CD4-positive, alpha-beta T cell treated with Interleukin-17A for 1 hour (primary cell): ENCODE measurements at regions not wholly inside any gene's neighbourhood (a gene's known extent, or its start where the extent isn't known, plus 50 kb on each side); places are given as distances from the start of the nearest gene placed in this dataset.
"Not testable (repeated sequence)": the region's sequence is repeated elsewhere in the genome, so short reads cannot be mapped to it uniquely, and the experiment has no call there.

Experiments
- DNase-seq: peaks from one replicate; pipeline ENCODE4 v3.0.0-alpha.2; 2020

DNA sequence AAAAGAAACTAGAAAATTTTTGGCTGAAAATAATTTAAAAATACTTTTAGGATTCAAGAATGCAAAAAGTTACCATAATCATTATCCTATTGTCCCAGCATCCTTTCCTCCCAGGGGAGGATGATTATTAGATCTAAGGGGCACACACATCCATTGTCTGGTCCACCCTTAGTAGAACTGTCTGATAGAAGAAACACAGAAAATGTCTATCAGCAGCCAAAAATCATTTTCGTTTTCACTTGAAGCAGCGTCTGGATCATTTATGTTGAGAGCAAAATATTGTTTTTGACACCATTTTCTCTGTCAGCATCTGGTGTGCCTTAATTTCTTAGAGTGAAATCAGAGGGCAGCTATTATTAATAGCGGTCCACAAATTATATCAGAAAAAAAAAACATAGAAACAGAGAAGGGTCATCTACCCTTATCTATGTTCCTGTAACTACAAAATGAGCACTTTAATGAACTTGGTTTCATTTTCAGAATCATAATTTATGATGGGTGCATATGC lies 446.3 kb downstream of the TRAM1L1 start:
- no peak for DNase-seq

- DNase-seq = no peak
Observed at GRCh38 chr4:116638592-116638991, 446.8 kb downstream of the TRAM1L1 start.

DNA sequence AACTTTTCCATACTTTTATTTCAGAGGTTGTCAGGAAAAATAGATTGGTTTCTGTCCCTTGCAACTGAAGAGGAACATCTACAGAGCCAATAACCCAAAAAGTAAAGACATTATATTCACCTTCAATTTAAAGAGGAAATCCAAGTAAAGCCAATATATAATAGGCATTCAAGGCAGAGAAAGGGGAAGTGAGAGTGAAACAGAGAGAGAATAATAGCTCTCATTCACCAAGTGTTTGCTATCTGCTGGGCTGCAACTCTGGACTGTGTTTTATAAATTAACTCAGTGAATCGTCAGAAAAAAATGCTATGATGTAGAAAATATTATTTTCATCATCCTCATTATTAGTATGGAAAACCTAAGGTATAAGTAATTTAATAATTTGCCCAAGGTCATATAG lies 448.5 kb downstream of the TRAM1L1 start:
- no peak for DNase-seq

GRCh38 chr4:116632269-116632668 lies 453.1 kb downstream of the TRAM1L1 start:
- no peak for DNase-seq

GRCh38 chr4:116628598-116628997 lies 456.8 kb downstream of the TRAM1L1 start:
- DNase-seq = no peak

- no peak for DNase-seq
Observed at GRCh38 chr4:116627545-116627944, 457.8 kb downstream of the TRAM1L1 start.

- not testable (repeated sequence) for DNase-seq
Observed at GRCh38 chr4:116619508-116619907, 465.9 kb downstream of the TRAM1L1 start.

DNA sequence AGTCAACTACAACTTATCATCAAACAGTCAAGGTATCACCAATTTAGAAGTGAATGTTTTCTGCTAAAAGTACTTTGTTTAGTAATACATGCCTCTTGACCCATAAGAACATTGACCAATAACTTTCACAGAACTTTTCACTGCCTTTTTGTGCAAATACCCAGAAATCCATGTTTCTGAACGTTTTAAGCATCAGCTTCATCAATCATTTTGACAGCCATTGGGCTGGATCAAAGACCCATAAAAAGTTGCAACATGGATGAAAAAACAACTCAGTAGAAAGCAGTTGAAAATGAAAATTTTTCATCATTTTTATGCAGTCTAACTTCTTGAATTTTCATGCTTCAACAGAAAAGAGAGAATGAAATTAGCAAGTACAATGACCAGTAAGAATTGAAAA lies 466.7 kb downstream of the TRAM1L1 start:
- DNase-seq = no peak

DNA sequence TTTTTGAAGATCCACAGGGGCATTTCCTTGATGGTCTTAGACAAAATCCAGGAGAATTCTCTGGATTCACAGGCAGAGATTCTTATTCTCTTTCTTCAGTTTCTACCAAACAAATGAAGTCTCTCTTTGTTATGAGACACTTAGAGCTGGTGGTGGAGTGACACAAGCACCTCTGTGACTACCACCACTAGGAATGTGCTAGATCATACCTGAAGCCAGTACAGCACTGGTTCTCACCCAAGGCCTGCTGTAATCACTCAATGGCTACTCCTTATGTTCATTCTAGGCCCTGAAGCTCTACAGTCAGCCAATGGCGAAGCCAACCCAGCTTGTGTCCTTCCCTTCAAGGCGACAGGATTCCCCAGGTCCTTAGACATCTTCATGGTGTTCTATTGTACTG lies 482.3 kb downstream of the TRAM1L1 start:
- no peak for DNase-seq

DNA sequence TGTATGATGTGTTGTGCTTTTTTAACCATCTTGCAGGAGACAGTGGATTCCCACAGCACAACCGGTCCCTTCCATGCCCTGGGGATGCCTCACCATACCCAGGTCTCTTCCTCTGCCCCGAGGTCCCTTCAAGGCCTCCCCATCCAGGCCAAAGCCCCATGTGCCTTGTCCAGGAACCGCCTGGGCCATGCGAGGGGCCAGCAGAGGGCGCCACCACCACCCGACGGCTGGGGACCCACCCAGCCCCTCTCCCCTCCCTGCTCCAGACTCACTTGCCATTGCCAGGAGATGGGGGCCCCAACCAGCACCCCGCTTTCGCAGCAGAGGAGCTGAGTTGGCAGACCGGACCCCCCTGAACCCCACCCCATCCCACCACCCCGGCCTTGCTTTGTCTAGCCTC lies 485.5 kb downstream of the TRAM1L1 start:
- no peak for DNase-seq

DNA sequence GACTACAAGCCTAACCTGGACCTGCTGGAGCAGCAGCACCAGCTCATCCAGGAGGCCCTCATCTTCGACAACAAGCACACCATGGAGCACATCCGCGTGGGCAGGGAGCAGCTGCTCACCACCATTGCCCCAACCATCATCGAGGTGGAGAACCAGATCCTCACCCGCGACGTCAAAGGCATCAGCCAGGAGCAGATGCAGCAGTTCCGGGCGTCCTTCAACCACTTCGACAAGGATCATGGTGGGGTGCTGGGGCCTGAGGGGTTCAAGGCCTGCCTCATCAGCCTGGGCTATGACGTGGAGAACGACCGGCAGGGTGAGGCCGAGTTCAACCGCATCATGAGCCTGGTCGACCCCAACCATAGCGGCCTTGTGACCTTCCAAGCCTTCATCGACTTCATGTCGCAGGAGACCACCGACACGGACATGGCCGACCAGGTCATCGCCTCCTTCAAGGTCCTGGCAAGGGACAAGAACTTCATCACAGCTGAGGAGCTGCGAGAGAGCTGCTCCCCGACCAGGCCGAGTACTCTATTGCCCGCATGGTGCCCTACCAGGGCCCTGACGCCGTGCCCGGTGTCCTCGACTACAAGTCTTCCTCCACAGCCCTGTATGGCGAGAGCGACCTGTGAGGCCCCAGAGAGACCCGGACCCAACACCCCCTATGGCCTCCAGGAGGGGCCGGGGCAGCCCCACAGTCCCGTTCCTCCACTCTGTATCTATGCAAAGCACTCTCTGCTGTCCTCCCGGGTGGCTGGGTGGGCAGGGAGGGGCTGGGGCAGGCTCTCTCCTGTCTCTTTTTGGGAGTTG lies 486.2 kb downstream of the TRAM1L1 start:
- no peak for DNase-seq

- DNase-seq = no peak
Observed at GRCh38 chr4:116598155-116598979, 487.0 kb downstream of the TRAM1L1 start.

GRCh38 chr4:116590648-116591047 lies 494.7 kb downstream of the TRAM1L1 start:
- DNase-seq = no peak

DNA sequence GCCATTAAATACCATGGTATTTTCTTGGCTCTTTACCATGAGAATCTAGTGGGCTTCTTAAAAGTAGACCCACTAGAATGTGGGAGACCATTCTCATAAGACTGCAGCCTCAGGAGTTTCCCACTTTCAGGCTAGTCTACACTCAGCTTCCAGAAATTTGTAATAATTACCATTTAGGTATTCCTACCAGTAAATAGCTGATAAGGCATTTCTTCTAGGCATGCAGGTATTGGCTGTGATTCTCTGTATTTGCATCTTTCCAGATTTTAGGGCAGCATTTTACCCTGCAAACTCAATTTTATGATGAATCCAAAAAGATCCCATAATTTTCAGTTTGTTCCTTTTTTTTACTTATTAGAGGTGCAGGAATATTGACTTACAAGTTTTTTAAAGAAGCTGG lies 496.6 kb downstream of the TRAM1L1 start:
- DNase-seq = no peak

GRCh38 chr4:116585246-116585645 lies 500.1 kb downstream of the TRAM1L1 start:
- DNase-seq = no peak

- DNase-seq = no peak
Observed at GRCh38 chr4:116577321-116577720, 508.1 kb downstream of the TRAM1L1 start.

DNA sequence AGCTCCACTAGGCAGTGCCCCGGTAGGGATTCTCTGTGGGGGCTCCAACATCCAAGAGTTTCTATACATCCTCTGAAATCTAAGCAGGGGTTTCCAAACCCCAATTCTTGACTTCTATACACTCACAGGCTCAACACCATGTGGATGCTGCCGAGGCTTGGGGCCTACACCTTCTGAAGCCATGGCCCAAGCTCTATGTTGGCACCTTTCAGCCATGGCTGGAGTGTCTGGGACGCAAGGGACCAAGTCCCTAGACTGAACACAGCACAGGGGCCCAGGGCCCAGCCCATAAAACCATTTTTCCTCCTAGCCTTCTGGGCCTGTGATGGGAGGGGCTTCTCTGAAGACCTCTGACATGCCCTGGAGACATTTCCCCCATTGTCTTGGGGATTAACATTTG lies 511.8 kb downstream of the TRAM1L1 start:
- DNase-seq = no peak

- DNase-seq = no peak
Observed at GRCh38 chr4:116561768-116562167, 523.6 kb downstream of the TRAM1L1 start.

- no peak for DNase-seq
Observed at GRCh38 chr4:116551806-116552205, 533.6 kb downstream of the TRAM1L1 start.

- DNase-seq = no peak
Observed at GRCh38 chr4:116547632-116548031, 537.7 kb downstream of the TRAM1L1 start.

DNA sequence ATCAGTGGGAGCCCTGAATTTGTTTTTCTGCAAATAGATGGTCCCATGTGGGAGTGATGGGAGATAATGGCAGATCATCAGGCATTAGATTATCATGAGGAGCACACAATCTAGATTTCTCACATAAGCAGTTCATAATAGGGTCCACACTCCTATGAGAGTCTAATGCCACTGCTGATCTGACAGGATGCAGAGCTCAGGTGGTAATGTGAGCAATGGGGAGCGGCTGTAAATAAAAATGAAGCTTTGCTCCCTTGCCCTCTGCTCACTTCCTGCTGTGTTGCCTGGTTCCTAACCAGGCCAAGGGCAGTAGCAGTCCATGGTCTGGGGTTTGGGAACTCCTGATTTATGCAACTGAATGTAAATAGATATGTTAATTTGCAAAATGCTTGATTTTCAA lies 538.6 kb downstream of the TRAM1L1 start:
- no peak for DNase-seq

DNA sequence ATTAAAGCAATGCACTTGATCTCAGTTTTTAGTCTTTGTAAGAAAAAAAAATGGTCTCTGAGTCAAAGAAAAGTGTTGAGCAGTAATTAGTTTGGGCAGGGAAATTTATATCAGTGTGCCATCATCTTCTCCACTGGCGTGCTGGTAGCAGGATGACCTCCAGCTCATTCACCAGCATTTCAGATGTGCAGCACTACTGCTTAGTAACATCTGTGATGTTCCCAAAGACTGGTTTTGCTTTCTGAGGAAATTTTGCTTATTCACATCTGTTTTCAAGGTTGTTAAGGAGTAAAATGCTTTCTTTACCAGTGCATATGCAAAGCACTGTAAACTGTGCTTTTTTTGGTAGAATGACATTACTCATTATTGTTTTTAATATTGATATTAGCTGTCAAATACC lies 540.4 kb downstream of the TRAM1L1 start:
- DNase-seq = no peak

- DNase-seq = no peak
Observed at GRCh38 chr4:116539744-116540143, 545.6 kb downstream of the TRAM1L1 start.

- no peak for DNase-seq
Observed at GRCh38 chr4:116537828-116538227, 547.5 kb downstream of the TRAM1L1 start.
